HCT116 (cell line): ENCODE measurements at regions not wholly inside any gene's neighbourhood (a gene's known extent, or its start where the extent isn't known, plus 50 kb on each side); places are given as distances from the start of the nearest gene placed in this dataset.

Source experiments
- ATF3 ChIP-seq: IDR thresholded peaks from 2 replicates; pipeline ENCODE4 v1.6.1; 2012
- CTCF ChIP-seq, 3 experiments: fragments of 200-600 bp in 1 of 3; sonication (generic) in 1 of 3; IDR thresholded peaks in 2 of 3; conservative IDR thresholded peaks in 1 of 3; 2 replicates each; pipeline ENCODE4 v1.5.1; 2012 to 2017; ENCODE audit warnings: low read depth in 2 of 3, low read length in 2 of 3, antibody characterized with exemption in 1 of 3, borderline replicate concordance in 1 of 3, control low read depth in 1 of 3, mild to moderate bottlenecking in 1 of 3, mixed read lengths in 1 of 3, mixed run types in 1 of 3, moderate library complexity in 1 of 3; ENCODE audit not compliant: insufficient read depth in 1 of 3
- EZH2 ChIP-seq: fragments of 200-600 bp; sonication (generic); IDR thresholded peaks from 2 replicates; pipeline ENCODE4 v1.6.1; 2017; ENCODE audit warnings: antibody characterized with exemption, mixed run types
- EZH2phosphoT487 ChIP-seq: fragments of 200-600 bp; IDR thresholded peaks from 2 replicates; pipeline ENCODE4 v1.6.1; 2018; ENCODE audit warnings: antibody characterized with exemption, borderline replicate concordance
- FOSL1 ChIP-seq: IDR thresholded peaks from 2 replicates; pipeline ENCODE4 v1.6.1; 2012; ENCODE audit warnings: low read depth
- JUND ChIP-seq: IDR thresholded peaks from 2 replicates; pipeline ENCODE4 v1.6.1; 2012
- POLR2AphosphoS5 ChIP-seq: IDR thresholded peaks from 2 replicates; pipeline ENCODE4 v1.6.1; 2011; ENCODE audit warnings: mild to moderate bottlenecking, low read depth, low read length, moderate library complexity

DNA sequence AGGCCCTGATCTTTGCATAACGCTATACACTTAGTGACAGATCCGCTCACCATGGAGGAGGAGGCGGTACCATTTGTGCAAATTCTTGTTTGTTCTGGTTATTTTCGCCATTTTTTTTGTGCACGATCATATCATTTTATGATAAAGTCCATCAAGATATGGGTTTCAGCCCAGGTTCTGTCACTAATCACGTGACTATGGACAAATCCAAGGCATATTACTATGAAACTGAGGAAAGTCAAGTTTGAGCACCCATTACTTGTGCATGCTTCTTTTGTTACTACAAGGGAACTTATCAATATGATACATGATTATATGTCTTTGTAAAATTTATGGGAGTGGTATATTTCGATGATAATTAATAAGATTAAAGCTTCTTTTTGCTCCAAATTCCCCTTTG is 829.5 kb downstream of the ROBO2 start:
- TF ChIP-seq CTCF (IDR thresholded peaks at IDR 0.05 in 2 of 3, conservative IDR thresholded peaks at IDR 0.05 in 1 of 3; ENCODE audit: borderline replicate concordance in 1 of 3, insufficient read depth in 1 of 3, low read depth in 2 of 3, low read length in 2 of 3) (no peak), ATF3 (no peak), EZH2phosphoT487 (no peak), FOSL1 (no peak), JUND (no peak), POLR2AphosphoS5 (no peak), EZH2 (no peak)
